ENCODE measurements at regions not wholly inside any gene's neighbourhood (a gene's known extent, or its start where the extent isn't known, plus 50 kb on each side); places are given as distances from the start of the nearest gene placed in this dataset. TPM values are rescaled to one million over a fixed set of nuclear protein-coding genes. Genes with fewer than 3 reads are reported as not detected.

DNA sequence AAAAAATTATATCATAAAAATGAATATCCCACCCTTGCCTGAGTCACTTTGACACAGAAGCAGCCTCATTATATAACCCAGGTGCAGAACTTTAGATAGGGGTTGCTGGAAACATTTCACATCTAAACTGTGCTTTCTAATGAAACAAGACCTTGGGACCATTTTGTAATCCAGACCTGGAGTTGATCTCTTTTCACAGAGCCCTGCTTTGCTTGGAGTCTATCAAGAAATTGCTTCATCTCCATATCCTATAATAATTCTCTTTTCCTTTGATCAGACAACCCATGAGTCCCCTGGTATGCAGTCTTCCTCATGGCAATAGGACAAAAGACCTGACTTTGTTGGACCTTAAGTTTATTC lies 76.3 kb downstream of the HSD17B6 start:
- no peak for DNase-seq
- H3F3A ChIP-seq (ENCODE audit: insufficient read depth): peaks cover 10% of the 10 kb centered on the region; the same call in 1 of the 2 replicates
- H3K9me2 ChIP-seq (ENCODE audit: insufficient read depth): no peaks in the 10 kb centered on the region
- in situ Hi-C loops (cut with MboI): no loop called here
- no peaks in the 10 kb centered on the region for H4K20me1 ChIP-seq (ENCODE audit: insufficient read depth)
- no peak overlapping the region for H2AFZ ChIP-seq
- TF ChIP-seq EZH2phosphoT487 (IDR thresholded peaks at IDR 0.05; ENCODE audit: insufficient read depth, low read depth): no peak
- TF ChIP-seq EZH2 (IDR thresholded peaks at IDR 0.05; ENCODE audit: insufficient read depth, poor library complexity, severe bottlenecking): no peak
- H3K27ac ChIP-seq: no peak overlapping the region
- H3K9ac ChIP-seq: no peak overlapping the region
- peaks cover 16% of the 10 kb centered on the region for H3K4me1 ChIP-seq (ENCODE audit: insufficient read depth)
- no peaks in the 10 kb centered on the region for H3K9me3 ChIP-seq (ENCODE audit: low read depth)
- no peaks in the 10 kb centered on the region for H3K27me3 ChIP-seq (replicated peaks; ENCODE audit: insufficient read depth)
- H3K4me3 ChIP-seq: no peak overlapping the region
- H3K79me2 ChIP-seq (ENCODE audit: insufficient read depth): no peaks in the 10 kb centered on the region
- no peaks in the 10 kb centered on the region for H3K36me3 ChIP-seq (ENCODE audit: low read depth)
- no peak overlapping the region for H3K4me2 ChIP-seq (ENCODE audit: unreplicated experiment)

DNA sequence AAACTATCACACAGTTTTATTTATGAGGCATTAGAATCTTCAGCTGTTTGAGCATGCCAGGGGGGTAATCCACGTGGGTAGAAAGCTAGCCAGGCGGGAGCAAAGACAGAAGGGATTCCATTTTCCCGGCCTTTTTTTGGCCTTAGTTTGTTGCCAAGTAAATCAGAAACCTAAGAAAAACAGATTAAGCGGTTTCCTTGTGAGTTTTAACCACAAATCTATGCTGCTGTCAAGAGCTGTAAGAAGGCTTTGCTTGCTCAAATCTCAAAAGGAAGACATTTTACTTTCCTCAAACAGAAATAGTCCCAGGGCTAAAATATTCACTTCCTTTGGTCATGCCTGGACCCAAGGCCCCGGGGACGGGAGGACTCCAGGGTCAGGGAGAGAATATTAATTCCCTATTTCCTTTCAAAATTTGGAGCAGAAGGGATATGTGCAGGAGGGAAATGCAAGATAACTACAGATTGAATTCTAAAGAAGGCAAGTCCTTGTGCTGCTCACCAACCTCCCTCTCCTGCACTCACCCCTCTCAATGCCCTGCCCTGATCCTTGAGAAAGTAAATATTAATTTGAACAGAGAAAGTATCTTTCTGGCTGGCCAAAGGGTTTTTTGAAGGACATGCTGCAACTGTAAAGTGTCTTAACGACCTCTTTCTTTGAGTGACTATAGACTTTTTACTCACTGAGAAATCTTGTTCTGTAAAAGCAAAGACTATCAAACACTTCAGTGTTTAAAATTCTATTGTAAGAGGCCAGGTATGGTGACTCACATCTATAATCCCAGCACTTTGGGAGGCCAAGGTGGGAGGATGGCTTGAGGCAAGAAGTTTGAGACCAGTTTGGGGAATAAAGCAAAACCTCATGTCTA lies 75.7 kb downstream of the HSD17B6 start:
- no peak overlapping the region for H3K27ac ChIP-seq
- in situ Hi-C loops (cut with MboI): no loop called here
- no peaks in the 10 kb centered on the region for H3K36me3 ChIP-seq (ENCODE audit: low read depth)
- H3F3A ChIP-seq (ENCODE audit: insufficient read depth): peaks cover 10% of the 10 kb centered on the region; the same call in 1 of the 2 replicates
- WGBS, 2 experiments (ENCODE audit: low coverage in 1 of 2, low lambda C conversion rate in 2 of 2, missing lambda C conversion rate in 2 of 2): 51 to 55% methylated on average over 7 of the region's 7 CpGs
- peaks cover 16% of the 10 kb centered on the region for H3K4me1 ChIP-seq (ENCODE audit: insufficient read depth)
- no peak for TF ChIP-seq EZH2 (IDR thresholded peaks at IDR 0.05; ENCODE audit: insufficient read depth, poor library complexity, severe bottlenecking)
- TF ChIP-seq EZH2phosphoT487 (IDR thresholded peaks at IDR 0.05; ENCODE audit: insufficient read depth, low read depth): no peak
- no peak overlapping the region for H2AFZ ChIP-seq
- no peaks in the 10 kb centered on the region for H3K27me3 ChIP-seq (replicated peaks; ENCODE audit: insufficient read depth)
- no peak for DNase-seq
- H3K4me2 ChIP-seq (ENCODE audit: unreplicated experiment): no peak overlapping the region
- H3K4me3 ChIP-seq: no peak overlapping the region
- no peak overlapping the region for H3K9ac ChIP-seq
- H3K9me3 ChIP-seq (ENCODE audit: low read depth): no peaks in the 10 kb centered on the region
- no peaks in the 10 kb centered on the region for H3K9me2 ChIP-seq (ENCODE audit: insufficient read depth)
- no peaks in the 10 kb centered on the region for H3K79me2 ChIP-seq (ENCODE audit: insufficient read depth)
- no peaks in the 10 kb centered on the region for H4K20me1 ChIP-seq (ENCODE audit: insufficient read depth)

Small RNA genes lying in the stretch of these regions (small RNA-seq; reads per million reads assigned to genes)
- gene AC121758.2 (ENCODE audit: low read depth, low replicate concordance) (not detected), gene RF00554 (ENCODE audit: low read depth, low replicate concordance) (not detected)
